Right cardiac atrium (tissue), 5 donors: ENCODE measurements at regions not wholly inside any gene's neighbourhood (a gene's known extent, or its start where the extent isn't known, plus 50 kb on each side); places are given as distances from the start of the nearest gene placed in this dataset.

ENCODE experiments used
- ATAC-seq, 2 donors: fragments of 200-7000 bp; cut with Tn5 transposase; one replicate each; pipeline versions ENCODE4 v1.8.0 to v1.9.1; 2020; ENCODE audit warnings: moderate library complexity in 2 of 2, mild to moderate bottlenecking in 1 of 2
- DNase-seq, 3 donors: peaks; one replicate each; pipeline ENCODE4 v3.0.0-alpha.2; 2020
- H3K27ac ChIP-seq: one replicate; pipeline ENCODE4 v1.5.1; 2013; ENCODE audit warnings: mild to moderate bottlenecking, low read length, control low read depth, moderate library complexity
- H3K27me3 ChIP-seq: one replicate; pipeline ENCODE4 v1.6.1; 2013; ENCODE audit not compliant: control insufficient read depth, insufficient read depth
- H3K4me1 ChIP-seq: one replicate; pipeline ENCODE4 v1.6.1; 2013; ENCODE audit warnings: low read length; ENCODE audit not compliant: control insufficient read depth, insufficient read depth
- H3K4me3 ChIP-seq: one replicate; pipeline ENCODE4 v1.5.1; 2013; ENCODE audit warnings: low read length, control low read depth
- H3K9me3 ChIP-seq: one replicate; pipeline ENCODE4 v1.6.1; 2013; ENCODE audit warnings: low read length; ENCODE audit not compliant: control insufficient read depth
- WGBS: extraction: QIAGEN DNeasy Blood & Tissue Kit; methylation state at CpG from one replicate; pipeline ENCODE4 v1.1.7; 2013; 5-methylcytosine and 5-hydroxymethylcytosine counted together
- intact Hi-C, 4 donors: fragments of 100-400 bp; cut with DNase I; formaldehyde crosslinking; loops; one replicate each; pipeline versions ENCODE4 v1.11.0 to v1.14.0; 2022 to 2023
- donor health status: healthy with polysubstance abuse.
- donor health status: DM: no; HTN: yes; CAD: no.
- donor health status: DM: no; HTN: no; CAD: no.
- donor health status: DM: no; HTN: yes; CAD: no; lungs with severe emphysema.
- donor health status: DM: yes; HTN: yes; CAD: no.

GRCh38 chr5:116655431-116655830 is 80.8 kb upstream of the SEMA6A start:
- intact Hi-C loops, result no loop called here
- H3K27ac ChIP-seq, result no peak overlapping the region
- H3K4me1 ChIP-seq, result no peaks in the 10 kb centered on the region
- H3K9me3 ChIP-seq, result no peaks in the 10 kb centered on the region
- WGBS, result 95% methylated on average over 3 of the region's 3 CpGs
- H3K27me3 ChIP-seq, result no peaks in the 10 kb centered on the region
- ATAC-seq (no peak), DNase-seq (no peak)
- H3K4me3 ChIP-seq, result no peak overlapping the region

GRCh38 chr5:116654925-116655324 is 80.3 kb upstream of the SEMA6A start:
- H3K4me3 ChIP-seq, result no peak overlapping the region
- H3K4me1 ChIP-seq, result no peaks in the 10 kb centered on the region
- ATAC-seq, result no peak
- DNase-seq, result no peak
- no peaks in the 10 kb centered on the region for H3K9me3 ChIP-seq
- intact Hi-C loops, result no loop called here
- H3K27ac ChIP-seq, result no peak overlapping the region
- 92% methylated on average over 3 of the region's 3 CpGs for WGBS
- no peaks in the 10 kb centered on the region for H3K27me3 ChIP-seq

- Histone ChIP-seq H3K9me3 (no peaks in the 10 kb centered on the region), H3K27ac (no peak overlapping the region), H3K27me3 (no peaks in the 10 kb centered on the region), H3K4me1 (no peaks in the 10 kb centered on the region), H3K4me3 (no peak overlapping the region)
- peak in 1 of 2 donors; percentile 11 for ATAC-seq
- intact Hi-C loops, result no loop called here
- no peak for DNase-seq
- WGBS, result 32% methylated on average over 3 of the region's 3 CpGs
These were observed 78.3 kb upstream of the SEMA6A start for GRCh38 chr5:116652903-116653302.

- Histone ChIP-seq H3K4me1 (no peaks in the 10 kb centered on the region), H3K9me3 (no peaks in the 10 kb centered on the region), H3K4me3 (peak overlapping the region; percentile 9), H3K27ac (no peak overlapping the region), H3K27me3 (no peaks in the 10 kb centered on the region)
- peak; percentile 97 for ATAC-seq
- 32% methylated on average over 7 of the region's 7 CpGs for WGBS
- peak; percentile 76 to 87 (median 86) for DNase-seq
- intact Hi-C loops, result no loop called here
These were observed 77.6 kb upstream of the SEMA6A start for GRCh38 chr5:116652196-116652729.

- WGBS, result 73% methylated on average over 3 of the region's 3 CpGs
- no peaks in the 10 kb centered on the region for H3K4me1 ChIP-seq
- no peaks in the 10 kb centered on the region for H3K27me3 ChIP-seq
- H3K27ac ChIP-seq, result no peak overlapping the region
- H3K9me3 ChIP-seq, result no peaks in the 10 kb centered on the region
- intact Hi-C loops, result no loop called here
- ATAC-seq (no peak), DNase-seq (no peak)
- no peak overlapping the region for H3K4me3 ChIP-seq
These were observed 77.0 kb upstream of the SEMA6A start for GRCh38 chr5:116651653-116652052.

GRCh38 chr5:116650964-116651363 is 76.3 kb upstream of the SEMA6A start:
- H3K9me3 ChIP-seq, result no peaks in the 10 kb centered on the region
- no peaks in the 10 kb centered on the region for H3K27me3 ChIP-seq
- intact Hi-C loops, result no loop called here
- WGBS, result 93% methylated on average over 4 of the region's 4 CpGs
- no peak for ATAC-seq
- no peak for DNase-seq
- H3K4me3 ChIP-seq, result no peak overlapping the region
- H3K27ac ChIP-seq, result no peak overlapping the region
- no peaks in the 10 kb centered on the region for H3K4me1 ChIP-seq

GRCh38 chr5:116650544-116650943 is 75.9 kb upstream of the SEMA6A start:
- WGBS, result 93% methylated on average over 7 of the region's 7 CpGs
- DNase-seq (no peak), ATAC-seq (no peak)

GRCh38 chr5:116646611-116647289 is 72.1 kb upstream of the SEMA6A start:
- no peak for ATAC-seq
- no peak for DNase-seq
- H3K9me3 ChIP-seq, result no peaks in the 10 kb centered on the region
- no peaks in the 10 kb centered on the region for H3K27me3 ChIP-seq
- no peak overlapping the region for H3K4me3 ChIP-seq
- WGBS, result 92% methylated on average over 10 of the region's 10 CpGs
- no peak overlapping the region for H3K27ac ChIP-seq
- H3K4me1 ChIP-seq, result no peaks in the 10 kb centered on the region
- intact Hi-C loops, result no loop called here

More at GRCh38 chr5:116650544-116650943, 75.9 kb upstream of the SEMA6A start:
- H3K4me1 ChIP-seq, result no peaks in the 10 kb centered on the region
- no peaks in the 10 kb centered on the region for H3K27me3 ChIP-seq
- no peak overlapping the region for H3K4me3 ChIP-seq
- no peak overlapping the region for H3K27ac ChIP-seq
- no peaks in the 10 kb centered on the region for H3K9me3 ChIP-seq
- intact Hi-C loops, result no loop called here

- intact Hi-C loops, result no loop called here
- no peak overlapping the region for H3K27ac ChIP-seq
- 92% methylated on average over 1 of the region's 1 CpG for WGBS
- no peaks in the 10 kb centered on the region for H3K4me1 ChIP-seq
- ATAC-seq (no peak), DNase-seq (no peak)
- H3K4me3 ChIP-seq, result no peak overlapping the region
- H3K9me3 ChIP-seq, result no peaks in the 10 kb centered on the region
- no peaks in the 10 kb centered on the region for H3K27me3 ChIP-seq
These were observed 71.0 kb upstream of the SEMA6A start for GRCh38 chr5:116645627-116646026.

GRCh38 chr5:116640236-116640635 is 65.6 kb upstream of the SEMA6A start:
- Histone ChIP-seq H3K27ac (no peak overlapping the region), H3K27me3 (no peaks in the 10 kb centered on the region), H3K9me3 (no peaks in the 10 kb centered on the region), H3K4me1 (no peaks in the 10 kb centered on the region), H3K4me3 (no peak overlapping the region)
- intact Hi-C loops, result no loop called here
- DNase-seq (no peak), ATAC-seq (no peak)

- no peaks in the 10 kb centered on the region for H3K4me1 ChIP-seq
These were observed 62.6 kb upstream of the SEMA6A start for GRCh38 chr5:116637149-116637740.

More at GRCh38 chr5:116637149-116637740, 62.6 kb upstream of the SEMA6A start:
- Histone ChIP-seq H3K27ac (no peak overlapping the region), H3K27me3 (no peaks in the 10 kb centered on the region), H3K4me3 (no peak overlapping the region), H3K9me3 (no peaks in the 10 kb centered on the region)
- ATAC-seq, result peak in 1 of 2 donors; percentile 64
- intact Hi-C loops, result no loop called here
- peak in 1 of 3 donors; percentile 53 for DNase-seq
- 40% methylated on average over 4 of the region's 4 CpGs for whole genome bisulfite sequencing
